B cell (primary cell): ENCODE measurements at regions not wholly inside any gene's neighbourhood (a gene's known extent, or its start where the extent isn't known, plus 50 kb on each side); places are given as distances from the start of the nearest gene placed in this dataset.

Experiments
- ATAC-seq: fragments of 200-7000 bp; cut with Tn5 transposase; one replicate; pipeline ENCODE4 v1.10.0; 2021; ENCODE audit warnings: low read depth, mild to moderate bottlenecking, moderate number of reproducible peaks, moderate library complexity
- CTCF ChIA-PET: fragments of 350-600 bp; sonication (Branson Sonifier 250); formaldehyde crosslinking; loops from one replicate; lab custom pipeline; 2021; ENCODE audit warnings: antibody characterized with exemption, inconsistent platforms; lab: Charles Lee
- POLR2A ChIA-PET: fragments of 350-600 bp; sonication (Branson Sonifier 250); formaldehyde crosslinking; loops from one replicate; lab custom pipeline; 2021; ENCODE audit warnings: antibody characterized with exemption; lab: Charles Lee
- DNase-seq: peaks from one replicate; pipeline ENCODE4 v3.0.0; 2013
- H2AFZ ChIP-seq: 2 replicates; pipeline ENCODE4 v1.6.1; 2012; ENCODE audit warnings: mild to moderate bottlenecking, low read depth, low read length; ENCODE audit not compliant: insufficient read depth, poor library complexity, severe bottlenecking
- H3K27ac ChIP-seq, 2 donors: 1 replicate in 1 of 2; 2 replicates in 1 of 2; pipeline ENCODE4 v1.5.1; 2012 to 2013; ENCODE audit warnings: low read length in 2 of 2, mild to moderate bottlenecking in 2 of 2, moderate library complexity in 1 of 2
- H3K27me3 ChIP-seq, 4 experiments: fragments of 200-600 bp in 1 of 4; sonication (generic) in 1 of 4; replicated peaks in 1 of 4; 1 replicate in 2 of 4; 2 replicates in 2 of 4; pipeline versions ENCODE4 v1.6.1 to v1.7.0; 2013 to 2016; ENCODE audit warnings: low read length in 3 of 4, mild to moderate bottlenecking in 2 of 4, mixed read lengths in 1 of 4, moderate library complexity in 1 of 4; ENCODE audit not compliant: insufficient read depth in 4 of 4, control insufficient read depth in 3 of 4; ENCODE audit errors: control extremely low read depth in 1 of 4
- H3K36me3 ChIP-seq, 2 experiments: replicated peaks in 1 of 2; 1 replicate in 1 of 2; 2 replicates in 1 of 2; pipeline versions ENCODE4 v1.6.1 to v1.7.1; 2013; ENCODE audit warnings: low read length in 1 of 2; ENCODE audit not compliant: insufficient read depth in 2 of 2, control insufficient read depth in 1 of 2; ENCODE audit errors: control extremely low read depth in 1 of 2, extremely low read depth in 1 of 2
- H3K4me1 ChIP-seq, 2 donors: fragments of 200-600 bp in 1 of 2; sonication (generic) in 1 of 2; 1 replicate in 1 of 2; 2 replicates in 1 of 2; pipeline versions ENCODE4 v1.5.1 to v1.6.1; 2013 to 2017; ENCODE audit warnings: low read length in 2 of 2; ENCODE audit not compliant: control insufficient read depth in 2 of 2, insufficient read depth in 2 of 2
- H3K4me2 ChIP-seq: replicated peaks from 2 replicates; pipeline ENCODE3; 2012; ENCODE audit warnings: mild to moderate bottlenecking, low read depth, low read length; ENCODE audit not compliant: poor library complexity, severe bottlenecking
- H3K4me3 ChIP-seq, 5 experiments: fragments of 200-600 bp in 1 of 5; sonication (generic) in 1 of 5; 1 replicate in 3 of 5; 2 replicates in 2 of 5; pipeline versions ENCODE4 v1.5.1 to v1.7.0; 2011 to 2016; ENCODE audit warnings: low read length in 4 of 5, mild to moderate bottlenecking in 4 of 5, low read depth in 2 of 5, control low read depth in 1 of 5, moderate library complexity in 1 of 5; ENCODE audit not compliant: insufficient read depth in 1 of 5; ENCODE audit errors: control extremely low read depth in 1 of 5, extremely low read depth in 1 of 5
- H3K79me2 ChIP-seq: fragments of 200-600 bp; sonication (generic); one replicate; pipeline ENCODE4 v1.6.0; 2016; ENCODE audit warnings: low read length; ENCODE audit not compliant: control insufficient read depth, insufficient read depth
- H3K9ac ChIP-seq: fragments of 200-600 bp; sonication (generic); 2 replicates; pipeline ENCODE4 v1.6.1; 2017; ENCODE audit warnings: mild to moderate bottlenecking, low read length, moderate library complexity
- H3K9me3 ChIP-seq, 3 donors: one replicate each; pipeline versions ENCODE4 v1.6.1 to v1.7.1; 2013; ENCODE audit warnings: low read length in 2 of 3; ENCODE audit not compliant: control insufficient read depth in 2 of 3, insufficient read depth in 1 of 3; ENCODE audit errors: control extremely low read depth in 1 of 3
- H4K20me1 ChIP-seq: 2 replicates; pipeline ENCODE4 v1.6.0; 2012; ENCODE audit warnings: mild to moderate bottlenecking, low read length; ENCODE audit not compliant: insufficient read depth, control insufficient read depth, poor library complexity, severe bottlenecking
- H3K27ac Mint-ChIP-seq: one replicate; pipeline ENCODE4 v1.8.0; 2021; ENCODE audit warnings: mixed read lengths
- H3K27me3 Mint-ChIP-seq: one replicate; pipeline ENCODE4 v1.8.0; 2021; ENCODE audit warnings: mixed read lengths
- H3K4me1 Mint-ChIP-seq: one replicate; pipeline ENCODE4 v1.8.0; 2021; ENCODE audit warnings: mixed read lengths
- H3K4me3 Mint-ChIP-seq: one replicate; pipeline ENCODE4 v1.8.0; 2021; ENCODE audit warnings: mixed read lengths
- H3K9me3 Mint-ChIP-seq: one replicate; pipeline ENCODE4 v1.8.0; 2022; ENCODE audit warnings: mixed read lengths; ENCODE audit not compliant: insufficient read depth
- EZH2 ChIP-seq: IDR thresholded peaks from 2 replicates; pipeline ENCODE4 v1.6.1; 2012; ENCODE audit warnings: borderline replicate concordance, low read depth, mild to moderate bottlenecking, moderate library complexity, low read length; ENCODE audit not compliant: insufficient read depth, poor library complexity, severe bottlenecking
- WGBS: methylation state at CpG from one replicate; pipeline ENCODE4 v1.1.5; 2013; ENCODE audit warnings: missing lambda C conversion rate; ENCODE audit not compliant: insufficient coverage; 5-methylcytosine and 5-hydroxymethylcytosine counted together
- intact Hi-C: fragments of 100-400 bp; cut with micrococcal nuclease; formaldehyde crosslinking; loops from one replicate; pipeline ENCODE4 v1.10.0; 2022
- TF ChIP-seq, protein P1 (sequence below): fragments of 200-600 bp; IDR thresholded peaks from one replicate; pipeline ENCODE4 v1.8.0; 2022; ENCODE audit warnings: antibody characterized with exemption, mild to moderate bottlenecking

GRCh38 chr12:115817389-115817788, 460.1 kb downstream of the MED13L start:
- CTCF ChIA-PET = no interaction called here
- intact Hi-C loops = no loop called here
- H3K79me2 ChIP-seq = no peaks in the 10 kb centered on the region

GRCh38 chr12:115815924-115816323, 461.6 kb downstream of the MED13L start:
- no peaks in the 10 kb centered on the region for H3K36me3 ChIP-seq
- H3K4me2 ChIP-seq = no peak overlapping the region
- DNase-seq = no peak
- POLR2A ChIA-PET = no interaction called here
- peaks cover 0 to 4% (median 0%) of the 10 kb centered on the region in 3 donors for H3K9me3 ChIP-seq
- H2AFZ ChIP-seq = no peak overlapping the region
- H3K9me3 Mint-ChIP-seq = peaks cover 2% of the 10 kb centered on the region
- intact Hi-C loops = no loop called here
- H3K4me3 ChIP-seq = no peak overlapping the region
- no peak overlapping the region for H3K27ac ChIP-seq
- no peaks in the 10 kb centered on the region for H3K4me1 ChIP-seq
- no peaks in the 10 kb centered on the region for H4K20me1 ChIP-seq
- H3K79me2 ChIP-seq = no peaks in the 10 kb centered on the region
- H3K9ac ChIP-seq = no peak overlapping the region
- CTCF ChIA-PET = no interaction called here
- peaks cover 14% of the 10 kb centered on the region for H3K27me3 Mint-ChIP-seq
- no peak overlapping the region for H3K4me3 Mint-ChIP-seq
- H3K27ac Mint-ChIP-seq = no peak overlapping the region
- 95% methylated on average over 6 of the region's 7 CpGs for WGBS
- ATAC-seq = no peak
- TF ChIP-seq, protein P1, sequence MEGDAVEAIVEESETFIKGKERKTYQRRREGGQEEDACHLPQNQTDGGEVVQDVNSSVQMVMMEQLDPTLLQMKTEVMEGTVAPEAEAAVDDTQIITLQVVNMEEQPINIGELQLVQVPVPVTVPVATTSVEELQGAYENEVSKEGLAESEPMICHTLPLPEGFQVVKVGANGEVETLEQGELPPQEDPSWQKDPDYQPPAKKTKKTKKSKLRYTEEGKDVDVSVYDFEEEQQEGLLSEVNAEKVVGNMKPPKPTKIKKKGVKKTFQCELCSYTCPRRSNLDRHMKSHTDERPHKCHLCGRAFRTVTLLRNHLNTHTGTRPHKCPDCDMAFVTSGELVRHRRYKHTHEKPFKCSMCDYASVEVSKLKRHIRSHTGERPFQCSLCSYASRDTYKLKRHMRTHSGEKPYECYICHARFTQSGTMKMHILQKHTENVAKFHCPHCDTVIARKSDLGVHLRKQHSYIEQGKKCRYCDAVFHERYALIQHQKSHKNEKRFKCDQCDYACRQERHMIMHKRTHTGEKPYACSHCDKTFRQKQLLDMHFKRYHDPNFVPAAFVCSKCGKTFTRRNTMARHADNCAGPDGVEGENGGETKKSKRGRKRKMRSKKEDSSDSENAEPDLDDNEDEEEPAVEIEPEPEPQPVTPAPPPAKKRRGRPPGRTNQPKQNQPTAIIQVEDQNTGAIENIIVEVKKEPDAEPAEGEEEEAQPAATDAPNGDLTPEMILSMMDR = no peak
- H3K4me1 Mint-ChIP-seq = no peaks in the 10 kb centered on the region
- no peaks in the 10 kb centered on the region for H3K27me3 ChIP-seq

More at GRCh38 chr12:115817389-115817788, 460.1 kb downstream of the MED13L start:
- ATAC-seq (no peak), DNase-seq (no peak)
- Histone ChIP-seq H3K4me3 (no peak overlapping the region), H3K36me3 (no peaks in the 10 kb centered on the region), H2AFZ (no peak overlapping the region), H3K9ac (no peak overlapping the region), H3K4me1 (no peaks in the 10 kb centered on the region), H4K20me1 (no peaks in the 10 kb centered on the region), H3K27ac (no peak overlapping the region), H3K27me3 (no peaks in the 10 kb centered on the region), H3K9me3 (peaks cover 0 to 4% (median 0%) of the 10 kb centered on the region in 3 donors), H3K4me2 (no peak overlapping the region)
- no peaks in the 10 kb centered on the region for H3K4me1 Mint-ChIP-seq
- no peak overlapping the region for H3K4me3 Mint-ChIP-seq
- WGBS = 91% methylated on average over 5 of the region's 9 CpGs
- peaks cover 19% of the 10 kb centered on the region for H3K27me3 Mint-ChIP-seq
- POLR2A ChIA-PET = no interaction called here
- H3K27ac Mint-ChIP-seq = no peak overlapping the region
- TF ChIP-seq, protein P1 = no peak
- no peak for TF ChIP-seq EZH2
- no peaks in the 10 kb centered on the region for H3K9me3 Mint-ChIP-seq
